Endothelial cell of umbilical vein (primary cell): ENCODE measurements at regions not wholly inside any gene's neighbourhood (a gene's known extent, or its start where the extent isn't known, plus 50 kb on each side); places are given as distances from the start of the nearest gene placed in this dataset.

ENCODE experiments used
- BruUV-seq: library from RNA; stranded (reverse); fragments of 400-500 nt; replicated peaks from 2 replicates; lab custom pipeline; 2021; lab: Mats Ljungman, UMichigan
- CTCF ChIA-PET: fragments of 300-600, 350-600 bp; sonication (Branson Sonifier 250); formaldehyde crosslinking; loops from one replicate; lab custom pipeline; 2021; ENCODE audit warnings: antibody characterized with exemption, inconsistent platforms; lab: Charles Lee
- POLR2A ChIA-PET: fragments of 300-600, 350-600 bp; sonication (Branson Sonifier 250); formaldehyde crosslinking; loops from one replicate; lab custom pipeline; 2021; ENCODE audit warnings: antibody characterized with exemption, inconsistent platforms; lab: Charles Lee
- DNase-seq: peaks from one replicate; pipeline ENCODE4 v3.0.0-alpha.2; 2011; ENCODE audit warnings: low read depth, low spot score
- FAIRE-seq: peaks from 2 replicates; lab custom pipeline; 2011; peaks lifted over from hg19 to GRCh38; lab: Jason Lieb, UNC
- H2AFZ ChIP-seq: 2 replicates; pipeline ENCODE4 v1.6.0; 2012; ENCODE audit warnings: low read depth, low read length, control low read depth, inconsistent platforms
- H3K27ac ChIP-seq: 2 replicates; pipeline ENCODE4 v1.5.1; 2011; ENCODE audit warnings: low read depth, mild to moderate bottlenecking, control low read depth, low read length, moderate library complexity; ENCODE audit not compliant: insufficient read depth
- H3K27me3 ChIP-seq, 2 experiments: 2 replicates each; pipeline versions ENCODE4 v1.6.0 to v1.6.1; 2011; ENCODE audit warnings: low read length in 2 of 2, mixed read lengths in 1 of 2; ENCODE audit not compliant: control insufficient read depth in 2 of 2, insufficient read depth in 2 of 2
- H3K36me3 ChIP-seq, 2 experiments: 2 replicates in 1 of 2; 3 replicates in 1 of 2; pipeline ENCODE4 v1.5.1; 2011; ENCODE audit warnings: low read length in 2 of 2, mild to moderate bottlenecking in 1 of 2, moderate library complexity in 1 of 2; ENCODE audit not compliant: control insufficient read depth in 2 of 2, insufficient read depth in 2 of 2; ENCODE audit errors: extremely low read depth in 1 of 2
- H3K4me1 ChIP-seq: 3 replicates; pipeline ENCODE4 v1.5.1; 2011; ENCODE audit warnings: mild to moderate bottlenecking, low read length; ENCODE audit not compliant: control insufficient read depth, insufficient read depth; ENCODE audit errors: extremely low read depth
- H3K4me2 ChIP-seq: 2 replicates; pipeline ENCODE4 v1.6.1; 2011; ENCODE audit warnings: low read length, control low read depth, mixed read lengths; ENCODE audit not compliant: insufficient read depth
- H3K4me3 ChIP-seq, 3 experiments: fragments of 200-600 bp in 1 of 3; sonication (generic), shearing (Covaris generic) in 1 of 3; replicated peaks in 1 of 3; 2 replicates each; pipeline ENCODE4 v1.5.1; 2011 to 2016; ENCODE audit warnings: control low read depth in 3 of 3, low read length in 3 of 3, mild to moderate bottlenecking in 2 of 3, inconsistent platforms in 1 of 3, low read depth in 1 of 3, moderate library complexity in 1 of 3; ENCODE audit not compliant: insufficient read depth in 1 of 3
- H3K79me2 ChIP-seq: 2 replicates; pipeline ENCODE4 v1.6.0; 2012; ENCODE audit warnings: low read length, inconsistent platforms; ENCODE audit not compliant: control insufficient read depth, insufficient read depth
- H3K9ac ChIP-seq: replicated peaks from 2 replicates; pipeline ENCODE3; 2011; ENCODE audit warnings: low read length, control low read depth; ENCODE audit not compliant: insufficient read depth; ENCODE audit errors: extremely low read depth
- H3K9me1 ChIP-seq: replicated peaks from 3 replicates; pipeline ENCODE4 v1.6.0; 2011; ENCODE audit warnings: mild to moderate bottlenecking, low read length; ENCODE audit not compliant: control insufficient read depth, insufficient read depth; ENCODE audit errors: extremely low read depth
- H3K9me3 ChIP-seq: replicated peaks from 2 replicates; pipeline ENCODE4 v1.5.1; 2012; ENCODE audit warnings: low read length, inconsistent platforms; ENCODE audit not compliant: control insufficient read depth, insufficient read depth
- H4K20me1 ChIP-seq: replicated peaks from 2 replicates; pipeline ENCODE3; 2011; ENCODE audit warnings: mild to moderate bottlenecking, low read length; ENCODE audit not compliant: control insufficient read depth, insufficient read depth; ENCODE audit errors: extremely low read depth
- EZH2 ChIP-seq: IDR thresholded peaks from 2 replicates; pipeline ENCODE4 v1.6.1; 2012; ENCODE audit warnings: borderline replicate concordance, low read depth, mild to moderate bottlenecking, moderate library complexity, low read length, inconsistent platforms; ENCODE audit not compliant: severe bottlenecking
- FOS ChIP-seq: IDR thresholded peaks from 2 replicates; pipeline ENCODE4 v1.6.1; 2011; ENCODE audit warnings: mild to moderate bottlenecking, low read length, moderate library complexity, borderline replicate concordance; ENCODE audit not compliant: insufficient read depth
- GATA2 ChIP-seq: IDR thresholded peaks from 2 replicates; pipeline ENCODE4 v1.7.0; 2011; ENCODE audit warnings: low read depth, mild to moderate bottlenecking, moderate library complexity, mixed read lengths, low read length; ENCODE audit not compliant: insufficient read length, insufficient read depth
- JUN ChIP-seq: IDR thresholded peaks from 2 replicates; pipeline ENCODE4 v1.6.1; 2011; ENCODE audit warnings: borderline replicate concordance, low read depth; ENCODE audit not compliant: insufficient read length, insufficient read depth
- MYC ChIP-seq: IDR thresholded peaks from one replicate; pipeline ENCODE4 v1.6.1; 2011; ENCODE audit warnings: mild to moderate bottlenecking, low read depth, low read length
- POLR2A ChIP-seq: IDR thresholded peaks from 2 replicates; pipeline ENCODE4 v1.6.1; 2012; ENCODE audit warnings: low read depth, mild to moderate bottlenecking, control low read depth, low read length
- POLR2AphosphoS5 ChIP-seq: IDR thresholded peaks from 2 replicates; pipeline ENCODE4 v1.6.1; 2012; ENCODE audit warnings: low read depth, mild to moderate bottlenecking, control low read depth, low read length, moderate library complexity; ENCODE audit not compliant: insufficient read depth
- dilution Hi-C: fragments of 300-500 bp; cut with MboI; formaldehyde crosslinking; loops from one replicate; pipeline ENCODE4 v1.15.0; 2019; ENCODE audit warnings: low sequenced_read_pairs; ENCODE audit not compliant: extremely low pct_ligation_motif_present
- intact Hi-C: fragments of 100-400 bp; cut with micrococcal nuclease; formaldehyde crosslinking; loops from one replicate; pipeline ENCODE4 v1.10.0; 2022
- TF ChIP-seq, protein P1 (sequence below), 2 donors: IDR thresholded peaks; 1 replicate in 1 of 2; 2 replicates in 1 of 2; pipeline ENCODE4 v1.5.1; 2011; ENCODE audit warnings: low read length in 2 of 2, mild to moderate bottlenecking in 2 of 2, moderate library complexity in 2 of 2, control low read depth in 1 of 2, inconsistent platforms in 1 of 2, low read depth in 1 of 2; ENCODE audit not compliant: insufficient read depth in 1 of 2; ENCODE audit errors: extremely low read depth in 1 of 2
- TF ChIP-seq, protein P2 (sequence below): IDR thresholded peaks from 2 replicates; pipeline ENCODE4 v1.6.1; 2011; ENCODE audit not compliant: insufficient read depth, insufficient read length

- H3K4me2 ChIP-seq = no peak overlapping the region
- no peaks in the 10 kb centered on the region for H3K9me3 ChIP-seq
- no peaks in the 10 kb centered on the region for H4K20me1 ChIP-seq
- H3K4me1 ChIP-seq = peaks cover 4% of the 10 kb centered on the region
- FAIRE-seq (peak; percentile 24), DNase-seq (no peak)
- no peak for TF ChIP-seq JUN
- TF ChIP-seq FOS = no peak
- TF ChIP-seq, protein P1, sequence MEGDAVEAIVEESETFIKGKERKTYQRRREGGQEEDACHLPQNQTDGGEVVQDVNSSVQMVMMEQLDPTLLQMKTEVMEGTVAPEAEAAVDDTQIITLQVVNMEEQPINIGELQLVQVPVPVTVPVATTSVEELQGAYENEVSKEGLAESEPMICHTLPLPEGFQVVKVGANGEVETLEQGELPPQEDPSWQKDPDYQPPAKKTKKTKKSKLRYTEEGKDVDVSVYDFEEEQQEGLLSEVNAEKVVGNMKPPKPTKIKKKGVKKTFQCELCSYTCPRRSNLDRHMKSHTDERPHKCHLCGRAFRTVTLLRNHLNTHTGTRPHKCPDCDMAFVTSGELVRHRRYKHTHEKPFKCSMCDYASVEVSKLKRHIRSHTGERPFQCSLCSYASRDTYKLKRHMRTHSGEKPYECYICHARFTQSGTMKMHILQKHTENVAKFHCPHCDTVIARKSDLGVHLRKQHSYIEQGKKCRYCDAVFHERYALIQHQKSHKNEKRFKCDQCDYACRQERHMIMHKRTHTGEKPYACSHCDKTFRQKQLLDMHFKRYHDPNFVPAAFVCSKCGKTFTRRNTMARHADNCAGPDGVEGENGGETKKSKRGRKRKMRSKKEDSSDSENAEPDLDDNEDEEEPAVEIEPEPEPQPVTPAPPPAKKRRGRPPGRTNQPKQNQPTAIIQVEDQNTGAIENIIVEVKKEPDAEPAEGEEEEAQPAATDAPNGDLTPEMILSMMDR (IDR thresholded peaks at IDR 0.05; ENCODE audit: extremely low read depth in 1 of 2, insufficient read depth in 1 of 2, low read depth in 1 of 2, low read length in 2 of 2) = no peak
- no peak for TF ChIP-seq EZH2
- no peak for TF ChIP-seq POLR2A
- no peak for TF ChIP-seq GATA2
- TF ChIP-seq, protein P2, sequence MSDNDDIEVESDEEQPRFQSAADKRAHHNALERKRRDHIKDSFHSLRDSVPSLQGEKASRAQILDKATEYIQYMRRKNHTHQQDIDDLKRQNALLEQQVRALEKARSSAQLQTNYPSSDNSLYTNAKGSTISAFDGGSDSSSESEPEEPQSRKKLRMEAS = no peak
- TF ChIP-seq MYC = no peak
- TF ChIP-seq POLR2AphosphoS5 = no peak
- intact Hi-C loops = no loop called here
- no peaks in the 10 kb centered on the region for H3K36me3 ChIP-seq
- no peaks in the 10 kb centered on the region for H3K9me1 ChIP-seq
- ChIA-PET CTCF (interaction anchor here (1.0 kb wide), 1 partner anchor 55 kb away, joined by 3 read pairs; no protein-coding TSS in a partner anchor), POLR2A (no interaction called here)
- H3K79me2 ChIP-seq = no peaks in the 10 kb centered on the region
- dilution Hi-C loops = no loop called here
- BruUV-seq = no TSS peak
- no peak overlapping the region for H3K9ac ChIP-seq
- no peak overlapping the region for H2AFZ ChIP-seq
- H3K27ac ChIP-seq = no peak overlapping the region
- H3K4me3 ChIP-seq = no peak overlapping the region
- no peaks in the 10 kb centered on the region for H3K27me3 ChIP-seq
Measured at GRCh38 chrX:20461002-20461401, 194.3 kb upstream of the RPS6KA3 start.
